ENCODE measurements at regions not wholly inside any gene's neighbourhood (a gene's known extent, or its start where the extent isn't known, plus 50 kb on each side); places are given as distances from the start of the nearest gene placed in this dataset.

- Histone ChIP-seq H3K4ac (ENCODE audit: low read depth, low read length) (no peak overlapping the region), H3K4me2 (ENCODE audit: insufficient read depth, insufficient read length, low read length) (no peak overlapping the region), H3K27me3 (ENCODE audit: insufficient read depth, low read length) (no peaks in the 10 kb centered on the region), H2BK15ac (ENCODE audit: low read depth, low read length) (no peak overlapping the region), H3K79me1 (ENCODE audit: insufficient read depth, low read depth, low read length, poor library complexity, severe bottlenecking) (no peaks in the 10 kb centered on the region), H3K23ac (ENCODE audit: insufficient read length, low read depth, low read length) (no peak overlapping the region), H4K8ac (replicated peaks; ENCODE audit: insufficient read length, low read depth, low read length) (no peak overlapping the region), H3K14ac (ENCODE audit: insufficient read depth, low read length) (no peak overlapping the region), H2BK120ac (ENCODE audit: low read depth, low read length, poor library complexity, severe bottlenecking) (no peak overlapping the region), H3K9me3 (ENCODE audit: control insufficient read depth, low read depth, low read length) (no peaks in the 10 kb centered on the region), H3K18ac (ENCODE audit: insufficient read length, low read depth, low read length) (no peak overlapping the region), H3T11ph (ENCODE audit: low read length) (no peak overlapping the region), H4K91ac (ENCODE audit: insufficient read length, low read depth, low read length) (no peak overlapping the region), H2AK5ac (ENCODE audit: insufficient read length, low read length) (no peak overlapping the region), H2BK12ac (ENCODE audit: insufficient read length, low read depth, low read length) (no peak overlapping the region), H3K79me2 (ENCODE audit: insufficient read depth, low read length) (no peaks in the 10 kb centered on the region), H2BK5ac (ENCODE audit: insufficient read length, low read length) (no peak overlapping the region), H4K20me1 (ENCODE audit: control insufficient read depth, insufficient read depth, insufficient read length) (no peaks in the 10 kb centered on the region), H3K27ac (ENCODE audit: insufficient read length, low read depth, low read length) (no peak overlapping the region), H2AFZ (ENCODE audit: low read length) (no peak overlapping the region), H3K4me1 (ENCODE audit: insufficient read depth, low read length) (no peaks in the 10 kb centered on the region), H3K56ac (ENCODE audit: insufficient read length, low read depth, low read length) (no peak overlapping the region), H3K9ac (ENCODE audit: extremely low read depth, insufficient read length, low read length) (no peak overlapping the region), H3K23me2 (ENCODE audit: insufficient read length, low read depth, low read length, poor library complexity, severe bottlenecking) (no peaks in the 10 kb centered on the region), H2BK20ac (ENCODE audit: low read depth, low read length, poor library complexity, severe bottlenecking) (no peak overlapping the region), H4K5ac (ENCODE audit: insufficient read length, low read depth, low read length) (no peak overlapping the region)
- Mint-ChIP-seq H3K27me3 (ENCODE audit: low read depth) (no peaks in the 10 kb centered on the region; the same call in 1 of the 2 replicates), H3K36me3 (ENCODE audit: insufficient read depth in 1 of 3, low read depth in 3 of 3) (peaks cover 3 to 19% (median 12%) of the 10 kb centered on the region in 3 experiments; a peak in 6 of 7 replicates), H3K27ac (no peak overlapping the region), H3K4me3 (no peak overlapping the region), H3K9me3 (peaks cover 16 to 22% of the 10 kb centered on the region in 2 experiments), H3K4me1 (0 out of 4 replicates have a peak, but pooled peaks cover 0 to 3% of the 10 kb centered on the region in 2 experiments)
- no CpG with 5 or more reads among the region's 1 CpG for WGBS (ENCODE audit: extremely low coverage, insufficient read length, low lambda C conversion rate)
- DNase-seq = no peak
- TF ChIP-seq CTCF (conservative IDR thresholded peaks at IDR 0.05) = no peak
Measured at GRCh38 chr9:82526577-82526976, 536.4 kb downstream of the RASEF start.
